Activated naive CD8-positive, alpha-beta T cell treated with anti-CD3 and anti-CD28 coated beads, Interleukin-2, amount 50 U/mL, for 24 hours (primary cell): ENCODE measurements at regions not wholly inside any gene's neighbourhood (a gene's known extent, or its start where the extent isn't known, plus 50 kb on each side); places are given as distances from the start of the nearest gene placed in this dataset.

Experiments used
- ATAC-seq: fragments of 150-1000 bp; cut with Tn5 transposase; one replicate; pipeline ENCODE4 v1.10.0; 2021
- DNase-seq: peaks from one replicate; pipeline ENCODE4 v3.0.0; 2021
- H3K27ac Mint-ChIP-seq: one replicate; pipeline ENCODE4 v1.8.0; 2021; ENCODE audit warnings: mild to moderate bottlenecking, mixed read lengths
- H3K27me3 Mint-ChIP-seq: one replicate; pipeline ENCODE4 v1.8.0; 2021; ENCODE audit warnings: mixed read lengths
- H3K36me3 Mint-ChIP-seq: one replicate; pipeline ENCODE4 v1.8.0; 2021; ENCODE audit warnings: low read depth, mixed read lengths
- H3K4me1 Mint-ChIP-seq: one replicate; pipeline ENCODE4 v1.8.0; 2021; ENCODE audit warnings: mixed read lengths
- H3K4me3 Mint-ChIP-seq: one replicate; pipeline ENCODE4 v1.8.0; 2021; ENCODE audit warnings: mild to moderate bottlenecking, moderate library complexity, mixed read lengths
- H3K9me3 Mint-ChIP-seq: one replicate; pipeline ENCODE4 v1.8.0; 2021; ENCODE audit warnings: mixed read lengths

- H3K4me1 Mint-ChIP-seq, result no peaks in the 10 kb centered on the region
- H3K9me3 Mint-ChIP-seq, result no peaks in the 10 kb centered on the region
- no peaks in the 10 kb centered on the region for H3K36me3 Mint-ChIP-seq
- no peak overlapping the region for H3K4me3 Mint-ChIP-seq
- peaks cover 6% of the 10 kb centered on the region for H3K27me3 Mint-ChIP-seq
- ATAC-seq (no peak), DNase-seq (no peak)
- H3K27ac Mint-ChIP-seq, result no peak overlapping the region
Measured at GRCh38 chr18:45357686-45358470, 257.4 kb upstream of the SLC14A2 start.

- ATAC-seq (no peak), DNase-seq (no peak)
- Mint-ChIP-seq H3K27me3 (peaks cover 11% of the 10 kb centered on the region), H3K4me3 (no peak overlapping the region), H3K27ac (no peak overlapping the region), H3K4me1 (no peaks in the 10 kb centered on the region), H3K9me3 (no peaks in the 10 kb centered on the region), H3K36me3 (no peaks in the 10 kb centered on the region)
Measured at GRCh38 chr18:45359275-45360009, 255.8 kb upstream of the SLC14A2 start.

GRCh38 chr18:45361125-45361851 is 254.0 kb upstream of the SLC14A2 start:
- DNase-seq, result no peak
- no peaks in the 10 kb centered on the region for H3K9me3 Mint-ChIP-seq
- ATAC-seq, result peak; percentile 44
- H3K4me1 Mint-ChIP-seq, result no peaks in the 10 kb centered on the region
- no peak overlapping the region for H3K4me3 Mint-ChIP-seq
- H3K27ac Mint-ChIP-seq, result no peak overlapping the region
- H3K27me3 Mint-ChIP-seq, result peaks cover 11% of the 10 kb centered on the region
- no peaks in the 10 kb centered on the region for H3K36me3 Mint-ChIP-seq

- Mint-ChIP-seq H3K36me3 (no peaks in the 10 kb centered on the region), H3K9me3 (no peaks in the 10 kb centered on the region), H3K27ac (no peak overlapping the region), H3K4me3 (no peak overlapping the region), H3K27me3 (peaks cover 12% of the 10 kb centered on the region), H3K4me1 (no peaks in the 10 kb centered on the region)
- ATAC-seq (no peak), DNase-seq (no peak)
Measured at GRCh38 chr18:45363196-45363595, 252.1 kb upstream of the SLC14A2 start.

GRCh38 chr18:45365835-45366234 is 249.4 kb upstream of the SLC14A2 start:
- H3K4me3 Mint-ChIP-seq, result no peak overlapping the region
- no peak for DNase-seq
- H3K4me1 Mint-ChIP-seq, result no peaks in the 10 kb centered on the region
- H3K27ac Mint-ChIP-seq, result no peak overlapping the region
- ATAC-seq, result no peak
- no peaks in the 10 kb centered on the region for H3K36me3 Mint-ChIP-seq
- peaks cover 11% of the 10 kb centered on the region for H3K27me3 Mint-ChIP-seq
- no peaks in the 10 kb centered on the region for H3K9me3 Mint-ChIP-seq

DNA sequence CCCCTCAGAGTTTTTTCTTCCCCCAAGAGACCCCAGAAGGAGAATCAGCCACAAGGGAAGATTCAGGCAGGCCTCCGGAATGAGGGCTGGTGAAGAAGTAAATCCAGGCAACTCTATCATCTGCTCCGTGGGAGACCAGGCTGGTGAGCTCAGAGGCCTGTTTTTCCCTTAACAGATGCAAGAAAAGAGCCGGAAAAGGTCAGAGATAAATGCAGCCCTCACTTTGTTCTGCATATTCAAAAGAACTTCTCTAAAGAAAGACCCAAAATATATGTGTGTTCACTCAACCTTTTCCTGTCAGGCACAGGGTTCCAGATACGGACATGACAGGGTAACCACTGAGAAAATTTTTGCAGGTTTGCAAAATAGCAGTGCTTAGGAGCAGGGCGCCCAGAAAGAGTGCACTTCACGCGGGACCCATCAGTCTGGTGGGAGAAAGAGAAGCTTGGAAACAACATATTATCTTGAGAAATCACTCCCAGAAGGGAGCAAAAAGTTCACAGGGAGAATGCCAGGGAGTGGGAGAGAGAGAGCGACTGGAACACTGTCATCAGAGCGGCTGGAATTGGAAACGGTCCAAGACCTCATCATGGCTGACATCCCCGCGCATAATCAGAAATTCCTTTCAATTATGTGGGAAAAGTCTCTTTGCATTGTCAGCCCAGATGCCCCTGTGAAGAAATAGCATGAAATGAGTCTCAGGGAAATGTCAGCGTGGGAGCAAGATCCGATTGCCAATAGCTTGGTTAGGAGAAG is 244.8 kb upstream of the SLC14A2 start:
- ATAC-seq, result no peak
- H3K27me3 Mint-ChIP-seq, result peaks cover 5% of the 10 kb centered on the region
- H3K4me3 Mint-ChIP-seq, result no peak overlapping the region
- H3K4me1 Mint-ChIP-seq, result no peaks in the 10 kb centered on the region
- H3K9me3 Mint-ChIP-seq, result no peaks in the 10 kb centered on the region
- no peak overlapping the region for H3K27ac Mint-ChIP-seq
- DNase-seq, result no peak
- H3K36me3 Mint-ChIP-seq, result no peaks in the 10 kb centered on the region

DNA sequence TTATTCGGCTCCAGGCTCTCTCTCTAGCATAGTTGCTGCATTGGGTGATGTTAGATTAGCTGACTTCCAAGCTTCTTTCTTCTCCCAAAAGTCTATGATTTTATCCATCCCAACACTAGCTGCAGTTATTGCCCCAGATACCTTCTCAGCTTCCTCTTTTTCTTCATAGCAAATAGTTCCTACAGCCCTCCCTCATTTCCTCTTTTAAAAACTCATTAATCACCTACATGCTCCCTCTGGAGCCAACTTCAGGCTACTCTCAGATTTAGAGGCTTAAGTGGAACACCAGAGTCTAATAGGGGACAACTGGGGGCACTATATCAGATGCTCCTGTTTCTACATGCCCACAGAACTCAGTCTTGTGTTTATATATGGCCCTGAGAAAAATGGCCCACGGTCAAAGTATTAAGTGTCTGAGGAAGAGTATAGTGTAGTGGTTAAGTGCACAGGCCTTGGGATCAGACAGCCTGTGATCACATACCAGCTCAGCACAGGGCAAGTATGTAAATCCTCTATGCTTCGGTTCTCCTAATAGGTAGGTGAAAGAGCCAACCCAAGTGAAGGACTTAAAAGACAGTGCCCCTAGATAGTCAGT is 241.9 kb upstream of the SLC14A2 start:
- DNase-seq (no peak), ATAC-seq (no peak)
- Mint-ChIP-seq H3K27me3 (peaks cover 14% of the 10 kb centered on the region), H3K36me3 (no peaks in the 10 kb centered on the region), H3K9me3 (no peaks in the 10 kb centered on the region), H3K4me3 (no peak overlapping the region), H3K27ac (no peak overlapping the region), H3K4me1 (no peaks in the 10 kb centered on the region)

GRCh38 chr18:45374236-45374635 is 241.0 kb upstream of the SLC14A2 start:
- DNase-seq (no peak), ATAC-seq (no peak)
- H3K27me3 Mint-ChIP-seq, result peaks cover 13% of the 10 kb centered on the region
- no peaks in the 10 kb centered on the region for H3K4me1 Mint-ChIP-seq
- H3K36me3 Mint-ChIP-seq, result no peaks in the 10 kb centered on the region
- no peak overlapping the region for H3K4me3 Mint-ChIP-seq
- no peaks in the 10 kb centered on the region for H3K9me3 Mint-ChIP-seq
- no peak overlapping the region for H3K27ac Mint-ChIP-seq

DNA sequence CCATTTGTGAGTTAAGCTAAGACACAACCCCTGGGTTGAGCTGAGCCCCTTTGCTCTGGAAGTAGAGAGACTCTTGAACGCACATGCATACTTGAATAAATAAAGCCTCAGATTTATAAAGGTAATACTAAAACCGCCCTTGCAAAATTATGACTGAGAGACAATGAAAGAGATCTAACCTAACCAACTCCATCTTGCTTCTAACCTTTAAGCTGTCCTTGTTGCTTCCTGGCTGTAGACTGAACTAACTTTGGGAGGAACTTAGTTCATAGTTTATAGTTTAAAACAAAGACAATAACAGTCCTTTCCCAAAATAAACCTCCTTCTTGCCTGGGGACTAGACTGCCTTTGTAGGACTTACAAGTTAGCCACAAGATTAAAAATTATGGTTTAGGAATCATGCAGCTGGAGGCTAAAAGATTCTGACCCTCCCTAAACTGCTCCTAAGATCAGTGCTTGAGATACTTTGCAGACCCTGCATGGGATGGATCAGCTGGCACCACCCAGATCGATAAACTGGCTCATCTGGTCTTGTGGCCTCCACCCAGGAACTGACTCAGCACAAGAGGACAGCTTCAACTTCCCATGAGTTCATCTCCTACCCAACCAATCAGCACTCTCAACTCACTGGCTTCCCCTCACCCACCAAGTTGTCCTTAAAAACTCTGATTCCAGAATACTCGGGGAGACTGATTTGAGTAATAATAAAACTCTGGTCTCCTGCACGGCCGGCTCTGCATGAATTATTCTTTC is 240.2 kb upstream of the SLC14A2 start:
- no peak overlapping the region for H3K27ac Mint-ChIP-seq
- H3K4me3 Mint-ChIP-seq, result no peak overlapping the region
- H3K27me3 Mint-ChIP-seq, result peaks cover 13% of the 10 kb centered on the region
- H3K9me3 Mint-ChIP-seq, result no peaks in the 10 kb centered on the region
- ATAC-seq, result no peak
- H3K4me1 Mint-ChIP-seq, result peaks cover 3% of the 10 kb centered on the region
- H3K36me3 Mint-ChIP-seq, result no peaks in the 10 kb centered on the region
- DNase-seq, result no peak

DNA sequence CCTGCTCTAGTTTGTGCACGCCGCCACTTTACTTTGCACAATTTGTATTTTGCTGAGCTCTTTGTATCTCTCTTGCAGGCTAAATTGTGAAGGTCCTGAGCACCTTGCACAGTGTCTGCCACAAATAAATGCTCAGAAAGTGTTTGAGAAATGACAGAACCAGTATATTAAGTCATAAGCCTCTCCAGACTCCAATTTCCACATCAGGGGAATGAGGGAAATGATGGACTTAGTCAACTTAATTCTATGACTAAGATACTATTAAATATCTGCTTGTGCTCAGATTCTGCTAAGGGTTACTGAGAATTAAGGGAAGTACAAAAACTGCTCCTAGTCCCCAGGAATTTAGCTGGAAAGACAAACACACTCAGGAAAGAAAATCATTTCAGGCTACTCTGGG is 239.1 kb upstream of the SLC14A2 start:
- Mint-ChIP-seq H3K4me1 (peaks cover 3% of the 10 kb centered on the region), H3K4me3 (no peak overlapping the region), H3K27ac (no peak overlapping the region), H3K9me3 (no peaks in the 10 kb centered on the region), H3K27me3 (peaks cover 11% of the 10 kb centered on the region), H3K36me3 (no peaks in the 10 kb centered on the region)
- ATAC-seq, result no peak
- DNase-seq, result no peak

GRCh38 chr18:45378308-45378707 is 237.0 kb upstream of the SLC14A2 start:
- Mint-ChIP-seq H3K27me3 (peaks cover 11% of the 10 kb centered on the region), H3K4me3 (no peak overlapping the region), H3K27ac (no peak overlapping the region), H3K36me3 (no peaks in the 10 kb centered on the region), H3K4me1 (peaks cover 3% of the 10 kb centered on the region), H3K9me3 (no peaks in the 10 kb centered on the region)
- ATAC-seq (no peak), DNase-seq (no peak)

- Mint-ChIP-seq H3K36me3 (no peaks in the 10 kb centered on the region), H3K27ac (no peak overlapping the region), H3K4me1 (peaks cover 3% of the 10 kb centered on the region), H3K9me3 (no peaks in the 10 kb centered on the region), H3K27me3 (peaks cover 11% of the 10 kb centered on the region), H3K4me3 (no peak overlapping the region)
- no peak for ATAC-seq
- DNase-seq, result no peak
Measured at GRCh38 chr18:45378933-45379332, 236.3 kb upstream of the SLC14A2 start.

DNA sequence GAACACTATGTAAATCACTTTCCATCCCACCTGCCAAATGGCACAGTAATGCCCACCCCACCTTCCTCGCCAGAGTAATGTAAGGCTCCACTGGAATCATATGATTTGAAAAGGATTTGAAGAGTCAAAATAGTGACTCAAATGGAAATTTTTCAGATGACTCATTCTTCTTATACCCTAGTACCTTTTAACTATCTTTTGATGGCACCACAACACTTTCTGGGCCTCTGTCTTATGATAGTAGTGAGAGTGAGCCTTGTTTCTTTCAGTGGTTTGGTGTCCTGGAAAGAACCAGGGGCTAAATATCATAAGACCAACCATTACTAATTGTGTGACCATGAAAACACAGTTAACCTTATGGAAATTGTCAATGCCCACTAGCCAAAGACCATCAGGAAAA is 235.4 kb upstream of the SLC14A2 start:
- Mint-ChIP-seq H3K9me3 (no peaks in the 10 kb centered on the region), H3K27me3 (peaks cover 20% of the 10 kb centered on the region), H3K4me3 (no peak overlapping the region), H3K27ac (no peak overlapping the region), H3K4me1 (peaks cover 3% of the 10 kb centered on the region), H3K36me3 (no peaks in the 10 kb centered on the region)
- ATAC-seq (peak; percentile 45), DNase-seq (no peak)
